ENCODE measurements at regions not wholly inside any gene's neighbourhood (a gene's known extent, or its start where the extent isn't known, plus 50 kb on each side); places are given as distances from the start of the nearest gene placed in this dataset.

- no peak overlapping the region for H2AK5ac ChIP-seq (ENCODE audit: low read depth, low read length)
- no peaks in the 10 kb centered on the region for H3K27me3 ChIP-seq (replicated peaks in 1 of 4; ENCODE audit: control insufficient read depth in 3 of 4, extremely low read depth in 1 of 4, insufficient read depth in 3 of 4, low read length in 3 of 4)
- H4K5ac ChIP-seq (ENCODE audit: insufficient read length, low read depth, low read length), result no peak overlapping the region
- no peaks in the 10 kb centered on the region for H3K79me1 ChIP-seq (ENCODE audit: low read depth, low read length)
- no peaks in the 10 kb centered on the region for H3K4me1 ChIP-seq (replicated peaks in 1 of 4; ENCODE audit: control insufficient read depth in 3 of 4, insufficient read depth in 4 of 4, low read length in 3 of 4)
- H2BK15ac ChIP-seq (ENCODE audit: low read length), result no peak overlapping the region
- no peak overlapping the region for H2BK20ac ChIP-seq (ENCODE audit: low read length)
- no peaks in the 10 kb centered on the region for H3K9me3 ChIP-seq (ENCODE audit: insufficient read depth in 2 of 2, low read depth in 1 of 2, low read length in 1 of 2)
- no peak overlapping the region for H3K4ac ChIP-seq (replicated peaks; ENCODE audit: insufficient read length, low read depth, low read length)
- TF ChIP-seq TAF1 (IDR thresholded peaks at IDR 0.05; ENCODE audit: low read depth, low read length), result no peak
- no peak for TF ChIP-seq SIN3A (conservative IDR thresholded peaks at IDR 0.05 in 1 of 2, IDR thresholded peaks at IDR 0.05 in 1 of 2; ENCODE audit: low read depth in 1 of 2, low read length in 2 of 2)
- no peak for TF ChIP-seq CHD1 (IDR thresholded peaks at IDR 0.05; ENCODE audit: low read depth, low read length)
- no peak for TF ChIP-seq JUND (IDR thresholded peaks at IDR 0.05; ENCODE audit: low read length)
- TF ChIP-seq PHF8 (conservative IDR thresholded peaks at IDR 0.05; ENCODE audit: low read depth, low read length), result no peak
- no peak for TF ChIP-seq BACH1 (IDR thresholded peaks at IDR 0.05; ENCODE audit: low read length)
- TF ChIP-seq TEAD4 (IDR thresholded peaks at IDR 0.05; ENCODE audit: low read depth, low read length), result no peak
- TF ChIP-seq CREB1 (IDR thresholded peaks at IDR 0.05), result no peak
- no peak for TF ChIP-seq CTBP2 (IDR thresholded peaks at IDR 0.05; ENCODE audit: borderline replicate concordance, insufficient read depth, insufficient read length, low read length)
- no peaks in the 10 kb centered on the region for H3K36me3 ChIP-seq (ENCODE audit: control insufficient read depth in 2 of 4, insufficient read depth in 4 of 4, low read length in 3 of 4)
- no peak overlapping the region for H2BK5ac ChIP-seq (ENCODE audit: low read depth, low read length)
- no peak overlapping the region for H3K14ac ChIP-seq (ENCODE audit: insufficient read length)
- ChIA-PET POLR2A (ENCODE audit: partially characterized antibody) (interaction anchor here (0.6 kb wide), 1 partner anchor 110 kb away, joined by 3 read pairs; no protein-coding TSS in a partner anchor), CTCF (ENCODE audit: partially characterized antibody) (interaction anchor here (1.1 to 3.3 kb wide), 4 partner anchors 10 to 105 kb away, joined by 4 to 11 read pairs (median 8); no protein-coding TSS in a partner anchor)
- DNase-seq (ENCODE audit: low read depth in 1 of 2, low spot score in 2 of 2) (no peak), FAIRE-seq (no peak)
- 89% methylated on average over 10 of the region's 10 CpGs; no CpG with 5 or more reads in 1 of the 2 experiments for WGBS, 2 experiments (ENCODE audit: extremely low coverage in 1 of 2, insufficient coverage in 1 of 2, insufficient read length in 1 of 2, insufficient replicate concordance in 2 of 2, low coverage in 1 of 2, low lambda C conversion rate in 2 of 2, missing lambda C conversion rate in 1 of 2)
- no peak overlapping the region for H2BK120ac ChIP-seq (replicated peaks; ENCODE audit: low read depth, low read length)
- H3K56ac ChIP-seq (replicated peaks; ENCODE audit: insufficient read length, low read depth, low read length), result no peak overlapping the region
- no peaks in the 10 kb centered on the region for H3K79me2 ChIP-seq (ENCODE audit: control insufficient read depth in 1 of 2, insufficient read depth in 2 of 2, low read length in 2 of 2)
- H3K27ac ChIP-seq (ENCODE audit: low read depth, low read length), result no peak overlapping the region
- H4K91ac ChIP-seq (replicated peaks; ENCODE audit: insufficient read length, low read length), result no peak overlapping the region
- no peak overlapping the region for H3K4me3 ChIP-seq (ENCODE audit: extremely low read depth in 1 of 4, insufficient read depth in 2 of 4, low read depth in 3 of 4, low read length in 4 of 4)
- no peak overlapping the region for H3K23ac ChIP-seq (ENCODE audit: insufficient read length)
- no peak overlapping the region for H3K4me2 ChIP-seq (ENCODE audit: insufficient read depth in 1 of 2, low read depth in 2 of 2, low read length in 2 of 2)
- H4K8ac ChIP-seq (ENCODE audit: extremely low read depth, insufficient read depth, low read length), result no peak overlapping the region
- H3K23me2 ChIP-seq (ENCODE audit: low read depth, low read length), result no peaks in the 10 kb centered on the region; the same call in 1 of the 2 replicates
- H3K9ac ChIP-seq (replicated peaks in 1 of 4; ENCODE audit: extremely low read depth in 1 of 4, low read depth in 3 of 4, low read length in 3 of 4), result no peak overlapping the region
- no peaks in the 10 kb centered on the region for H4K20me1 ChIP-seq (replicated peaks in 1 of 2; ENCODE audit: control insufficient read depth in 1 of 2, insufficient read depth in 2 of 2, low read length in 2 of 2)
- H2BK12ac ChIP-seq (ENCODE audit: low read depth, low read length), result no peak overlapping the region
- H2AFZ ChIP-seq (ENCODE audit: low read length), result no peak overlapping the region
- no peak overlapping the region for H3K18ac ChIP-seq (ENCODE audit: extremely low read depth, low read length)
Observed at GRCh38 chr2:216802516-216803215, 57.2 kb downstream of the TNP1 start.

Data from H1 (cell line).